Epidermal melanocyte (primary cell): ENCODE measurements at regions not wholly inside any gene's neighbourhood (a gene's known extent, or its start where the extent isn't known, plus 50 kb on each side); places are given as distances from the start of the nearest gene placed in this dataset.
A peak's percentile ranks its signal among the peaks of the same experiment; 100 is the strongest.

ENCODE experiments used
- DNase-seq: peaks from one replicate; pipeline ENCODE4 v3.0.0; 2011; ENCODE audit warnings: low spot score; ENCODE audit not compliant: insufficient read length

DNA sequence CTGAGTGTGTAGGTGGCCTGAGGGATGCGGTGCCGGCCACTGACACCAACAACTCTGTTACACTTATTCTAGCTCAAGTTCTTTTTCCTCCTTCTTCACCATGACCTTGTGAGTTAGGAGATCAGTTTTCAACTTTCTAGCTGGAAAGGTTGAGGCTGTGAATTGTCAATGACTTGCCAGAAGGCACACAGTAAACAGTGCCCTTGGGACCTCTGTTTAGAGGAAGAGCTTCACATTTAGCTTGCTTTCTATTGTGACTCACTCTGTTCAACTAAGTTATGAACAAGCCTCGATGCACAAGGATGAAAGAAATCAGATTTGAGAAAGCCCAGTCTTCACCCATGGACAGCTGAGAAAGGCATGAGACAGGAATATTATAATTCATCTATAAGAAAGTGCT is 455.6 kb downstream of the MAFB start:
- DNase-seq: no peak

DNA sequence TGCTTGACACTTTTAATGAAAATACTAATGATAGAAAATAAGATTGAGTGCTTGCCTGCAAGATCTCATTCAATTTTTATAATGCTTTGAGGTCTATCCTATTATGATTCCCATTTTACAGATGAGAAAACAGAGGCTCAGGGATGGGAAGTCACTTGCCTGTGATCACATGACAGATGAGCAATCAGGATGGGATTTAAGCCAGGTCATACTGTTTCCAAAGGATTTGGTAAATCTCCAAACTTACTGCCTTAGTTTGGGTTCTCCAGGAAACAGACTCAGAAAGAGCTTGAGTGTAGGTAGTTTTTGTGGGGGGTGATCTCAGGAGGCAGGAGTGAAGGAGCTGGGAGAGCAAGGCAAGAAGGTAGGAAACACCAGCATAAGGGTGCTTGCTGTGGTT is 456.3 kb downstream of the MAFB start:
- no peak for DNase-seq

DNA sequence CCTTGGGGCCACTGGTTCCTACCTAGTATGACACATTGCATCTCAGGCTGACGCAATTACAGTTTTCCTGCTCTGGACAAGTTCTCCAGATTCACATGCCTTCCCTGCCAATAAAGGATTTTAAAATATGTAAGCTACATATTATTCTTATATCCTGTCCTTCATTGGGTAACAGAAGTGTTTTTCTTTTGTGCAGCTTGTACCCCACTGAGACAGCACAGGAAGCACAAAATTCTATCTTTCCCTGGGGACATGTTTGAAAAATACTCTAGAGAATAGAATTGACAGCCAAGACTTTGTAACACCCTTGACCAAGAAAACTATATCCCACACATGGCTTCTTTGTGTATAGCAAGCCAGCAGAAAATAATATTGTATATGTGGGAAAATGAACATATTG is 456.8 kb downstream of the MAFB start:
- no peak for DNase-seq

DNA sequence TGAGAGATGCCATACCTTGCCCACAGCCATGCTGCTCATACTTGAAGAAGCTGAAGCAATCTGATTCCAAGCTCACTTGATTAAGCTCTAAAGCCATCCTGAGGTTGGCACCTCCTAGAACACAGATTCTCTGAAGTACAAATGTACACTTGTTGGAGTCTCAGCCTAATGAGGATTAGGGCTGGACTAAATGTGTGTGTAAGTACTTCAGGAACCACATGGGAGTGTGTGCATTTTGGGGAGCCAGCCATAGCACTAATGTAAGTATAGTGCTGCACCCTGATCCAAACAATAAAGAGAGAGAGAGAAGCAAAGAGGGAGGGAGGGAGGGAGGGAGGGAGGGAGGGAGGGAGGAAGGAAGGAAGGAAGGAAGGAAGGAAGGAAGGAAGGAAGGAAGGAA is 458.6 kb downstream of the MAFB start:
- no peak for DNase-seq

DNA sequence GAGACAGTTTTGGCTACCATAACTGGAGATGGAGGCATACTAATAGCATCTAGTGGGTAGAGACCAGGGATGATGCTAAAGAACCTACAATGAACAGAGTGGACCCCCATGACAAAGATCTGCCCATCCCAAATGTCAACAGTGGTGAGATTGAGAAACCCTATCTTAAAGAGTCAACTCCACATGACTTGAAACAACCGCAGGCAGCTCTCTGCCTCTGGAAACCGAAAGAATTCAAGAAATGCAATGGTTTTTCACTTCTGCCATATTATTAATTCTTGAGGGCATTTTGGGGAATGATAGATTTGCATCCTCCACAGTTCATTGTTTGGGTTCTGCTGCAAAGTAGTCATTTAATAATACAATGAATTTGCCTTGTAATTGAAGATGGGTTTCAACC is 463.4 kb downstream of the MAFB start:
- no peak for DNase-seq

DNA sequence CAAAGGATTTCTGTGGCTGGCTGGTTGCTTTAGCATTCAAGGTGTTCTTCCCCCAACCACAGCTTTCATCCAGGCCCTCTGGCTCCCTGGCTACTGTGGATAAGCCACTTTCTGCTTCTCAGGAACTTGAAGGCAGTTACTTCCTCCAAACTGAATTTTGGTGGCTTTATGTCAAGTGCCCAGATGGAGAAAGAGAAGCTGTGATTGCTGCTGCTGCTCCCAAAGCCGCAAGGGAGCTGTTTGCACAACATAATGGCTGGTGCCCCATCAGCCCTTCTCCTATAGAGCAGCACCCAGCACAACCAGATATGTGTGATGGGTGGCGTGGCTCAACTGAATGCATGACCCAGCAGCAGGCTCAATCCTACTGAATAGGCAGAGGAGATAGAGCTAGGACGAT is 465.2 kb downstream of the MAFB start:
- no peak for DNase-seq

DNA sequence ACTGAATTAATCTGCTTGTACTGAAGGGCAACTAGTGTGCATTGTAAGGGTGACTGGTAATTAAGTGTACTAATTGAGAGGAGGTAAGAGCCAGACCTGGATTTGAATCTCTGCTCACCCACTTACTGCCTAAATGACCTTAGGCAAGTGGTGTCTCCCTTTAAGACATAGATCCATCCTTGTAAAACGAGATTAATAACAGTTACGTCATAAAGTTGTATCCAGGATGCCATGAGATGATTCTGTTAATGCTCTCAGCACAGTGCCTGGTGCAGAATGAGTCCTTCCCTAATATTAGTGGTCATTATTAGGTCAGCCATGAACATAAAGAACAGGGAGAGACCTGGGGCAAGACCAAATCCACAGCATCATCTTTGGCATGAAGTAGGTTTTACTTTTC is 470.1 kb downstream of the MAFB start:
- no peak for DNase-seq

DNA sequence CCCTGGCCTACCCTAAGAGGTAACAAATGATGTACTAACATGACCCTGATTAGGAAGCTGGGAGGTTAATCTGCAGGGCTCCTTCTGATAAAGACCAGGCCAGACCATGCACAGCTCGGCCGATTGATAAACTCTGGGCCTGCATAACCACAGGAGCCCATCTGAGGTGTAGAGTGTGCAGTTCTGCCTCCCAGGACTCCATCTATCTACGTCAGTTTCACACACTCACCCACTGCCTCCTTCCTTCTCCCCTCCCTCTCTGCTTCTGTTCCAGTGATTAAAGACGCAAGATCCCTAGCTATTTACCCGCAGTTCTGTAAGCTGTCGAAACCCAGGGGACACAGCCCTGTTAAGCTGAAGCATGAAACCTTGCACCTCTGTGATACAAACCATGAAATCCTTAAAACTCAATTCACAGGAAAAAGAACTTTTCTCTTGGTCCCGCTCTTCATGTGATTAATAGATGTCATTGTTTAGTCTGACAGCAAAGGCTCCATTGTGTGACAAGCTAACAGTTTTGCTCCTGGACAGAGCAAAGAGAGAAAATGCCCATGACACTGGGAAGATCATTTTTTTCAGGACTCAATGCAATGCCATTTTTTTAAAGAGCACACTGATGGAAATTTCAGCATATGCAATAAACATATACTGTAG is 470.6 kb downstream of the MAFB start:
- DNase-seq: no peak

DNA sequence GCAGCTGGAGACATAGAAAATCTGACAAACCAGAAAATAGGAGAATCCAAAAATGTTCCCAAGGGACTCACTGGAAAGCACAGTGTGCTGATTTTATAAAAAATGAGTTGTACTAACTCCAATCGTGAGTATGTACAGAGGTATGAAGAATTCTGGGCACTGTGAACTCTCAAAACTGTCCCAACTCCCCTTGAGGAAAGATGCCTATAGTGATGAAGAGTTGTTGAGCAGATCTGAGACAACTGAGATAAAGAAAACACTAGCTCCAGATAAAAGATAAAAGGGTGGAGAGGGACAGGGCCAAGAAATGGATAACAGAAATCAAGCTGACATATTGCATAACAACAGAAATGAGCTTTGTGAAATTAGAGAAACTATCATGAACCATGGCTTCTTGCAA is 481.4 kb downstream of the MAFB start:
- no peak for DNase-seq

DNA sequence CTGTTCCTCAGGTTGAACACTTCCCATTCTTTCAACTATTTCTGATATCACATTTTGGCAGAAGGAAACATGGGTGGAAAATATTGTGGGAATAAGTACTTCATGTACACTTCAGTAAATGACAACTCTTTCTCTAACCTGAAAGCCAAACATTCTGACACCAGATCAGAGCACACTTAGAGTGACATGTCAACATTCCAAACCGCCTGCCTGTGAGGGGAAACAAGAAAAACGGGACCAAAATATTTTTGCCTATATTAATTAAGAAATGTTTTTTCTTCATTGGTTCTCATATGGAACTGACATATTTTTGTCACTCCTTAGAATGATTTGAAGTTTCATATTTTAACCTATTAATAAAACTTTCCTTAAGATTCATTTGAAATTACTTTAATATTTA is 483.1 kb downstream of the MAFB start:
- no peak for DNase-seq

DNA sequence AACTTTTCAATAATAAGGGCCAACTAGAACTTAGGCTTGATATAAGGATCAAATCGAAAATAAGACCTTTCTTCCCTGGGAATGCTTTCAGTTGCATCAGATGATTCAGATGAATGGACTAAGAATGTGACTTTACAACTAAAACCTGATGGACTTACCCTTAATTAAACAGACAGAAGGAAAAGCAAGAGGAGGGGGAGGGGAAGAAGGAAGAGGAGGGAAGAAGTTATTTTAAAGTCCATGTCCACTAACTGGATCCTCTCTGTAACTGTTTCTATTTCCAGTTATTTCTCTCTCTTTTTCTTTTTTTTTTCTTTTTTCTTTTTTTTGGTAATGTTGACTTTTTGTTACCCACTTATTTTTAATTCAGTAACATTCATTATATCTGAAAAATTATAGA is 486.0 kb downstream of the MAFB start:
- DNase-seq: no peak

DNA sequence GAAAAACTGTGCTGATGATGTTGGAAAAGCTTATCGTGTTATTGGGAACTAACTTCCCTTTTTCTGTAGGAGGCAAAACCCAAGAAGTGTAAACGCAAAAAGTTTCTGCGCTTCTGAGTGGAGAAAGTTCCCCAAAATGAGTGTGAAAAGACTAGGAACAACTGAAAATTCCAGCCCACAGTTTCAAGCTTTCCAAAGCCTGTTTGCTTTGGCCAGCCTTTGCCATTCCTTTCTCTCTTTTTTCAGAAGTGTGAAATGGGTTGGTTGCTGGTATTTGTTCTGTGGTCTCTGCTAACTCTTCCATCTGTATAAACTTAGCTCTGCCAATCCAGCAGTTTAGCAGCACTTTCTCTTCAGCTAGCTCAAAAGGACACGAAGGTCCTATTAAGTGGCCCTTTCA is 491.3 kb downstream of the MAFB start:
- no peak for DNase-seq

DNA sequence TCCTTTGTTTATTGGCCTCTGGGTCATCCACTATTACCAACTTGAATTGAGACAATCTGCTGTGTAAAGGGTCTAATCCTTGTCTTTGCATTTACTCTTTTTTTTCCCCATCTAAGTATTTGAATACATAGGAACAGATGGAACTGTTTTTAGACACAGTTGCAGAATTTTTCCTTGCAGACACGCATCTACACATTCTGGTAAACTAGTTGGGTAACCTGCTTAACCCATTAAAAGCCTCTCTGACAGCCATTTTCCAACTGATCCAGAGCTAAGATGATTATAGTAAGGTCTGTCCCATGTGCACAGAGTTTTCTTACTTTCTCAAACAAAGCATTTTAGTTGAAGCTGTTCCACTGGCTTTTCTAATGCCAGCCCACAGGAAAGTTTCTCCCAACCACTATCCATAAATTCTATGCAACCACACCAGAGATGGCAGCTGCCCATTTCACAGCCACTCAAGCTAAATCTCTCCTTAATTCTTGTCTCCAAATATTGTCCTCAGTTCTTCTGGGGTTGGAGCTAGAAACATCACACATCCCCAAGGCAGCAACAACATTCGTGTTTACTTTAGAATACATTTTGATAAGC is 492.1 kb downstream of the MAFB start:
- peak; percentile 29 for DNase-seq

DNA sequence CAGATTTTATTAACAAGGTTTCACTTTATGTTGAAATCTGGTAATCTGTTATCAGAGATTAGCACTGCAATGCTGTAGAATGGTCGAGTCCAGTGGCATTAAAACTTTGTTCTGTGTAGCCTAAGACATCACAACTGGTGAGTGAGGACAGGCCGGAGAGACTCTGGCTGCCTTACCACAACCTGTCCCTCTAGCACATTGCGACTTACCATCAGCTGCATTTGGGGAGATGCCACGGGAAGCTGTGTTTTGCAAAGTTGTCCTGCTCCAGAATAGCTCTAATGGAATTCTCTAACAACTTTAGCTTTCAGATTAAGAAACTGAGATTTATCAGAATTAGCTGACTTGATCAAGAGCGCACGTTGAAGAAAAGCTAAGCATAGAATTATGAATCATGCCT is 493.3 kb downstream of the MAFB start:
- DNase-seq: no peak

DNA sequence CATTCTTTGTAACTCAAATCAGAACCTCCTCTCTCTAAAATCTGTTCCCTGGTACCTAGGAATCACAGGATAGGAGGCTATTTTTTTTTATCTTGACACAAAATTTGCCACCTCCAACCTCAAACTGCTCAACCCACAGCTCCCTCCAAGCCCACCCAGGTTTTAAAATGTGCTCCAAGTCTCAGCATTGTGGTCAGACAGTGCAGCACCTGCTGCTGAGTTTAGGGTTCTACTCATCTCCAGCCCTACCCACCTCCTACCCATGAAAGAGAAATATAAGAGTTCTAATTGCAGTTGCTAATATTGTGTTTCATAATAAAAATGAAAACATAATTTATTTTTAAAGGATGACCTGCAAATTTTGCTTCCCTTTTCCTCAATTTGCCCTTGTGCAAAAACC is 496.5 kb downstream of the MAFB start:
- no peak for DNase-seq

DNA sequence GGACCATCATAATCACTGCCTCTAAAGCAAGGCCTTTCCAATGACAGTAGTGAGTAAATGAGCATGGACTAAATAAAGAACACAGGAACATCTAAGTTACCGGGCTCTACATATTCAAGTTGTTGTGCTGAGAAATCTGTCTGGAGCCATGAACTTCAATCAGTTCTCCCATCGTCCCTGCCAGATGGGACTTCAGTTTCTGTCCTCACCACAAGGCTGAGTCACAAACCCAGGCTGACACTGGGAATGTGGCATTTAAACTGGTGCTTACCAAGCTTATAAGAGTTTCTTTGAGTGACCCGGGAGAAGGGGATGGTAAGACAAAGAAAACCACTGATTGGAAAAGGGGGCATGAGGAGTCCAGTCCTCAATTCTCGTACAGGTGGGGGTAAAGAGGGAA is 497.0 kb downstream of the MAFB start:
- no peak for DNase-seq

DNA sequence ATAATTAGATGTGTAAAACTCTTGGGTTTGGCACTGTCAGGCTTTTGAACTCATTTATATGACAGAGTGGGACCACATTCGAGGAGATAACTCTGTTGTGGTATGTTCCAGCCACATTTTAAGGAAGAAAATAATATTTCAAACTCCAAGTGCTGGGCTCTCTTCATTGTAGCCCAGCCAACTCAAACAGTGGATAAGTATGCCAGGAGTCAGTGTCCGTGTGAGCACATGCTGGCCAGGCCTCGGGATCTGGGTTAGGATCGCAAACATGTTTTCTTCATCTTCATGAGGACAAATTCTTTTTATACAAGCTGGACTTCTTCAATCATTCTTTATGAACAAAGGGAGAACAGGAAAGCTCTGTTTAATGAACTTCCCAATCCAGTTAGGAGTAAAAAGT is 497.5 kb downstream of the MAFB start:
- no peak for DNase-seq

DNA sequence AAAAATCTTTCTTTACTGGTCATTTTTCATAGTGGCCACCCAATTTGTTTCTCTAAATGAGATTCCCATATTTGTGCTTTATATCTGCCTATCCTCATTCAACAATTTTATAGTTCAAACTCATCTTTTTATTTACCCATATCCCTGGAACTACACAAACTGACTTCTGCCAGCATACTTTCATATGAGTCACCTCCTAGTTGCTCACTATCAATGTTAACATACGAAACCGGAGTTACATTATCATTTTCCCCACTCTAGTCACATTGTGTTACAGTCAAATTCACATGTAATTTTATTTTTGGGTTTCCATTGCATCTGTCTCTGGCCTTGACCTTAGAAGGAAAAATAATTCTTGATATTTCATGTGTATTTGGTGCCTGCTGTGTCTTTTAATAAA is 499.4 kb downstream of the MAFB start:
- DNase-seq: no peak

DNA sequence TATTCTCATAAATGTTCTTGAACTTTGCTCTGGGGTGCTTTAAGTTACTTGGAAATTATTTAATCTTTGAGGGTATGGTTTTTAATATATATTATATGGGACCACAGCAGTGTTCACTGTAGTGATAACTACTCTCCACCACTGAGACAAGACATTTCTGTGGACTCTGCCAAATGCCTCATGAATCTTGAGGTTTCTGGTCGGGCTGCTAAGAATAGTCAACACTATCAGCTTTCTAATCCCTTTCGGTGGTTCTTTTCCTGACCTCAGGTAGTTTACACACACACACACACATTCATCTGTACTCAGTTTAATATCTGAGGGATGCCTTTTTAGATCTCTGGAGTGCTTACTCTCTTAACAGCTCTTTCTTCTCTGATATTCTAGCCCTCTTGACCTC is 500.7 kb downstream of the MAFB start:
- no peak for DNase-seq

DNA sequence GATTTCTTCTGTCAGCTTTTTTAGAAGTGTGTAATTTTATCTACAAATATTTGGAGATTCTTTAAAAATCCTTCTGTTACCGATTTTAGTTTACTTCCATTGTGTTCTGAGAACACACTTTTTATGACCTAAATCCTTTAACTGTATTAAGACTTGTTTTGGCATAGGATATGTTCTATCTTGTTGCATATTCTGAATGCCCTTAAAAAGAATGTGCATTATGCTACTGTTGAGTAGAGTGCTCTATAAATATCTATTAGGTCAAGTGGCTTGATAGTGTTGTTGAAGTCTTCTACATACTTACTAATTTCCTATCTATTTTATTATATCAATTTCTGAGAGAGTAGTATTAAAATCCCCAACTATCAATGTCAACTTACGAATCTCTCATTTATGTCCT is 502.2 kb downstream of the MAFB start:
- no peak for DNase-seq

DNA sequence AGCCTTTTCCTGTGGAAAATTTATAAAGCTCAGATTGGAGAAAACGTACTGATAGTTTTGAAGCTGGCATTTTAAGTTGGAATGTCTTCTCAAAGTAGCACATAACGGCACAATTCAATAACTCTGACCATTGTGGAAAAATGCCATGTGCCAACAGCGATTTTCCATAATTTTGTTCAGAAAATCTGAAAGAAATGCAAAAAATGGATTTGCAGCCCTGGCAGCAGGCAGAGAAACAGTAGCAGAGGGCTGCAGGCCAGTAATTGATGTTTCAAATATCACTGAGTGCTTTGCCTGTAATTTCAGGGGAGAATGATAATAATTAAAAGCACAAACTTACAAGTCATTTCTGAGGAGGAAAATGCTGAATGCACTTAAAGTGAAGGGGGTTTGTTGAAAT is 507.4 kb downstream of the MAFB start:
- DNase-seq: no peak

DNA sequence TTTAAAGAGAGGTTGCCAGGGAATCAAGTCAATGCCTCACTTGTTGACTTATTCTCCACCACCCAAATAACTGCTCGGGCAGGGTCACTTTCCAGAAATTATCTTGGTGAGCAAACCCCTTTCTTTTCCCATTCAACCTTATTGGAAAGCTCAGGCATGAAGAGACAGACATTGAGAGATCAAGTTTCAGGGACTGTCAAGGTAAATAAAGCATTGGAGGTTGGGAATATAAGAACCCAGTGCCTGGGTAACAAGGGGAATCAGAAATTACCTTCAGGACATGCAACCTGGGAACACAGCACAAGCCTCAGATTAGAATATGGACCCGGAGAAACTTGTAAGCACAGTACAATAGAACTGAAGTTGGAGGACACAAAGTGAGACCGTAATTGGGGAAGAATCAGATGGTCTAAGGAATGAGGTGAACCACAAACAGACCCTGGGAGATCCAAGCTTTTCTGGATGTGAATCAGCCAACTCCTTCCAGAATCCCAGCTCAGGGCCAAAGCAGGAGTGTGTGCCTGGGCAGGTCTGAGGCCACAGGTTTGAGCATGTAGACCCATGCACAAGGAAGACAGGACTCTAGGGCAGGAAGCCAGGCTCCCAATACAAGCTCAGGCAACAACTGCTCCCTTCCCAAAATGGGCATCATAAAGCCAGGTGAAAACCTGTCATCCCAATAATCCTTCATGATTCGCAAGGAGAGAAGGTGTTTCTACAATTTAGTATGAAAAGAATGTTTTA is 512.8 kb downstream of the MAFB start:
- DNase-seq: no peak

DNA sequence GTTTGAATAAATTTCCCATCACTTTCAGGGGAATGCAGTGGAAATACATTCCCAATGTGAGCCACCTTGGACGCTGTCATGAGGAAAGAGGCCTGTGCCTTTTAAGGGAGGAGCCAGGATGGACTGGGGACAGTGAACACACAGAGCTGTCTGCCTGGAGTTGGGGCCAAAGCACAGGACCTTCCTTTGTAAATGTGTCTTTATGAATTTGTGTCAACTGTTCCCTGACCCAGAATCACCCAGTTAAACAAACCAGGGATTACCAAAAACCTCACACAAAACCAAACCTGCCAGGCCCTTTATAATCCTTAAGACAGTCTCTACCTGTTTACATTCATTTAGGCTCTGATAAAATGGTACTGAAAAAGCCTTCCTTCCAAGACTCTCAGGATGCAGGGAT is 513.7 kb downstream of the MAFB start:
- DNase-seq: no peak
